ENCODE measurements at regions not wholly inside any gene's neighbourhood (a gene's known extent, or its start where the extent isn't known, plus 50 kb on each side); places are given as distances from the start of the nearest gene placed in this dataset.

DNA sequence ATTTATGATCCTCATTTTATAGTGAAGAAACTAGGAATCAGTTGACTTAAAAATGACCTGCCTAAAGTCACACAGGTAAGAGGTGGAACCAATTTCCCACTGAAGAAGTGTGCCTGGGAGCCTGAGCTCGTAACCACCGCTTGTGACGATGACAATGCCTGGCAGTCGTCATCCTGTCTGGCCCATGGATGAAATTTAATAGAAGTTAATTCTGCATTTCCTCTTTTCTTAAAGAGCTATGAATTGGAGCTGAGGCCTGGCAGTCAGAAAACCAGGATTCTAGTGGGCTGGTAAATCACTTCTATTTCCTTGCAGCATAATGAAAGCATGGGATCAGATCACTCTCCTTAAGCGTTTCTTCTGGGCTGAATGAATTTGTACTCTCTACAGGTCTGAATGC is 200.0 kb upstream of the SGK1 start:
- TF ChIP-seq, protein P1, sequence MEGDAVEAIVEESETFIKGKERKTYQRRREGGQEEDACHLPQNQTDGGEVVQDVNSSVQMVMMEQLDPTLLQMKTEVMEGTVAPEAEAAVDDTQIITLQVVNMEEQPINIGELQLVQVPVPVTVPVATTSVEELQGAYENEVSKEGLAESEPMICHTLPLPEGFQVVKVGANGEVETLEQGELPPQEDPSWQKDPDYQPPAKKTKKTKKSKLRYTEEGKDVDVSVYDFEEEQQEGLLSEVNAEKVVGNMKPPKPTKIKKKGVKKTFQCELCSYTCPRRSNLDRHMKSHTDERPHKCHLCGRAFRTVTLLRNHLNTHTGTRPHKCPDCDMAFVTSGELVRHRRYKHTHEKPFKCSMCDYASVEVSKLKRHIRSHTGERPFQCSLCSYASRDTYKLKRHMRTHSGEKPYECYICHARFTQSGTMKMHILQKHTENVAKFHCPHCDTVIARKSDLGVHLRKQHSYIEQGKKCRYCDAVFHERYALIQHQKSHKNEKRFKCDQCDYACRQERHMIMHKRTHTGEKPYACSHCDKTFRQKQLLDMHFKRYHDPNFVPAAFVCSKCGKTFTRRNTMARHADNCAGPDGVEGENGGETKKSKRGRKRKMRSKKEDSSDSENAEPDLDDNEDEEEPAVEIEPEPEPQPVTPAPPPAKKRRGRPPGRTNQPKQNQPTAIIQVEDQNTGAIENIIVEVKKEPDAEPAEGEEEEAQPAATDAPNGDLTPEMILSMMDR (IDR thresholded peaks at IDR 0.05): no peak
- TF ChIP-seq POLR2A (IDR thresholded peaks at IDR 0.05): no peak
